ENCODE measurements at regions not wholly inside any gene's neighbourhood (a gene's known extent, or its start where the extent isn't known, plus 50 kb on each side); places are given as distances from the start of the nearest gene placed in this dataset.

DNA sequence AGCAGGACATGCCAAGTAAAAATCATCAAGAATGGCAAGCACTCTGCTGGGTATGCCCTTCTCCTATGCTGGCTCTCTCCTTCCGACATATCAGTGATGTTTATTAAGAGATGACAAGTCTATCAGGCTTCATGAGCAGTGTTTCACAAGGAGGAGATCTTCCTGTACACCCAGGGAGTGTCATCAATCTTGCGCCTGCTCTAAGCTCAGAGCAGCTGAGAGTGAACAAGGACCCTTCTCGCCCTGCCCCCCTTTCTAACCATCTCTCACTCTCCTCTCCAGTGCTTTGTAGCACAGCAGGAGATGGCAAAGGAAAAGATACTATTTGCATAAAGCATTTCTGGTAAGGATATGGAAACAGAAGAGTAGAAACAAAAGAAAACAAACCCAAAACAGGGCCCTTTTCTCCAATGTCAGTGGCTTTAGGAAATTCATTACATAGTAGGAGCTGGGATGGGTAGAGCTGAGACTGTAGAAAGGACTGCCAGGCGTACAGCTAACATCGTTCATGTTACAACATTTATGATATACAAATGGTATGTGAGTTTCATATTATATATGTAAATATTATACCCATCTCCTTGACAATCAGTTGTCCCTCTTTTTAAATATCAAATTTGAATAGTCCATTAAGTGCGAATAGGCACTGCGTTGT lies 201.7 kb downstream of the NUF2 start:
- WGBS (ENCODE audit: low lambda C conversion rate), result 45% methylated on average over 7 of the region's 7 CpGs
- Histone ChIP-seq H3K9me2 (no peaks in the 10 kb centered on the region), H3K36me3 (replicated peaks in 1 of 2; ENCODE audit: control insufficient read depth in 1 of 2, insufficient read depth in 2 of 2, low read length in 1 of 2) (no peaks in the 10 kb centered on the region), H3K27me3 (ENCODE audit: insufficient read depth) (no peaks in the 10 kb centered on the region), H3K4me2 (no peak overlapping the region), H3K4me3 (ENCODE audit: low read depth in 2 of 2, low read length in 1 of 2) (no peak overlapping the region), H3K27ac (ENCODE audit: low read depth in 2 of 2, low read length in 1 of 2) (no peak overlapping the region), H3K9me3 (no peaks in the 10 kb centered on the region), H3K9ac (no peak overlapping the region), H3F3A (replicated peaks; ENCODE audit: insufficient read depth) (no peaks in the 10 kb centered on the region), H3K4me1 (ENCODE audit: control insufficient read depth in 1 of 2, insufficient read depth in 2 of 2, low read depth in 1 of 2, low read length in 1 of 2) (no peaks in the 10 kb centered on the region; a peak in 1 of 4 replicates), H3K79me2 (ENCODE audit: insufficient read depth) (no peaks in the 10 kb centered on the region), H4K20me1 (ENCODE audit: insufficient read depth) (no peaks in the 10 kb centered on the region), H2AFZ (ENCODE audit: low read depth) (no peak overlapping the region)
- no peak for DNase-seq
- ChIA-PET CTCF (interaction anchor here (1.6 kb wide), 1 partner anchor 12 kb away, joined by 6 read pairs; no protein-coding TSS in a partner anchor), POLR2A (no interaction called here)
- TF ChIP-seq GATA2 (CRISPR knock-in tag; IDR thresholded peaks at IDR 0.05) (no peak), SIN3A (IDR thresholded peaks at IDR 0.05; ENCODE audit: borderline replicate concordance, low read depth, low read length) (no peak), YY1 (IDR thresholded peaks at IDR 0.05; ENCODE audit: low read depth) (no peak), RXRA (IDR thresholded peaks at IDR 0.05; ENCODE audit: borderline replicate concordance, low read depth) (no peak), TAF1 (IDR thresholded peaks at IDR 0.05; ENCODE audit: borderline replicate concordance, low read depth, low read length) (no peak), EP300 (IDR thresholded peaks at IDR 0.05; ENCODE audit: borderline replicate concordance in 1 of 2, low read depth in 1 of 2, low read length in 1 of 2) (no peak), MXI1 (IDR thresholded peaks at IDR 0.05; ENCODE audit: low read depth, low read length) (no peak), TCF12 (IDR thresholded peaks at IDR 0.05) (no peak), CHD2 (IDR thresholded peaks at IDR 0.05; ENCODE audit: low read length, partially characterized antibody) (no peak), JUND (IDR thresholded peaks at IDR 0.05) (no peak), NRF1 (IDR thresholded peaks at IDR 0.05; ENCODE audit: low read depth, low read length) (no peak), MEF2A (IDR thresholded peaks at IDR 0.05; ENCODE audit: borderline replicate concordance, low read depth) (no peak), EZH2phosphoT487 (IDR thresholded peaks at IDR 0.05; ENCODE audit: borderline replicate concordance, low read depth) (no peak)
- TF ChIP-seq, protein P1, sequence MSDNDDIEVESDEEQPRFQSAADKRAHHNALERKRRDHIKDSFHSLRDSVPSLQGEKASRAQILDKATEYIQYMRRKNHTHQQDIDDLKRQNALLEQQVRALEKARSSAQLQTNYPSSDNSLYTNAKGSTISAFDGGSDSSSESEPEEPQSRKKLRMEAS (IDR thresholded peaks at IDR 0.05; ENCODE audit: low read depth), result no peak
- TF ChIP-seq, protein P2, sequence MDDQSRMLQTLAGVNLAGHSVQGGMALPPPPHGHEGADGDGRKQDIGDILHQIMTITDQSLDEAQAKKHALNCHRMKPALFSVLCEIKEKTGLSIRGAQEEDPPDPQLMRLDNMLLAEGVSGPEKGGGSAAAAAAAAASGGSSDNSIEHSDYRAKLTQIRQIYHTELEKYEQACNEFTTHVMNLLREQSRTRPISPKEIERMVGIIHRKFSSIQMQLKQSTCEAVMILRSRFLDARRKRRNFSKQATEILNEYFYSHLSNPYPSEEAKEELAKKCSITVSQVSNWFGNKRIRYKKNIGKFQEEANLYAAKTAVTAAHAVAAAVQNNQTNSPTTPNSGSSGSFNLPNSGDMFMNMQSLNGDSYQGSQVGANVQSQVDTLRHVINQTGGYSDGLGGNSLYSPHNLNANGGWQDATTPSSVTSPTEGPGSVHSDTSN (IDR thresholded peaks at IDR 0.05), result no peak
- TF ChIP-seq, protein P3, sequence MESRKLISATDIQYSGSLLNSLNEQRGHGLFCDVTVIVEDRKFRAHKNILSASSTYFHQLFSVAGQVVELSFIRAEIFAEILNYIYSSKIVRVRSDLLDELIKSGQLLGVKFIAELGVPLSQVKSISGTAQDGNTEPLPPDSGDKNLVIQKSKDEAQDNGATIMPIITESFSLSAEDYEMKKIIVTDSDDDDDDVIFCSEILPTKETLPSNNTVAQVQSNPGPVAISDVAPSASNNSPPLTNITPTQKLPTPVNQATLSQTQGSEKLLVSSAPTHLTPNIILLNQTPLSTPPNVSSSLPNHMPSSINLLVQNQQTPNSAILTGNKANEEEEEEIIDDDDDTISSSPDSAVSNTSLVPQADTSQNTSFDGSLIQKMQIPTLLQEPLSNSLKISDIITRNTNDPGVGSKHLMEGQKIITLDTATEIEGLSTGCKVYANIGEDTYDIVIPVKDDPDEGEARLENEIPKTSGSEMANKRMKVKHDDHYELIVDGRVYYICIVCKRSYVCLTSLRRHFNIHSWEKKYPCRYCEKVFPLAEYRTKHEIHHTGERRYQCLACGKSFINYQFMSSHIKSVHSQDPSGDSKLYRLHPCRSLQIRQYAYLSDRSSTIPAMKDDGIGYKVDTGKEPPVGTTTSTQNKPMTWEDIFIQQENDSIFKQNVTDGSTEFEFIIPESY (IDR thresholded peaks at IDR 0.05; ENCODE audit: borderline replicate concordance, low read depth), result no peak
- TF ChIP-seq, protein P4, sequence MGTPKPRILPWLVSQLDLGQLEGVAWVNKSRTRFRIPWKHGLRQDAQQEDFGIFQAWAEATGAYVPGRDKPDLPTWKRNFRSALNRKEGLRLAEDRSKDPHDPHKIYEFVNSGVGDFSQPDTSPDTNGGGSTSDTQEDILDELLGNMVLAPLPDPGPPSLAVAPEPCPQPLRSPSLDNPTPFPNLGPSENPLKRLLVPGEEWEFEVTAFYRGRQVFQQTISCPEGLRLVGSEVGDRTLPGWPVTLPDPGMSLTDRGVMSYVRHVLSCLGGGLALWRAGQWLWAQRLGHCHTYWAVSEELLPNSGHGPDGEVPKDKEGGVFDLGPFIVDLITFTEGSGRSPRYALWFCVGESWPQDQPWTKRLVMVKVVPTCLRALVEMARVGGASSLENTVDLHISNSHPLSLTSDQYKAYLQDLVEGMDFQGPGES (IDR thresholded peaks at IDR 0.05; ENCODE audit: low read depth, low read length), result no peak

Measured in SK-N-SH (cell line).